ENCODE measurements at regions not wholly inside any gene's neighbourhood (a gene's known extent, or its start where the extent isn't known, plus 50 kb on each side); places are given as distances from the start of the nearest gene placed in this dataset.

DNA sequence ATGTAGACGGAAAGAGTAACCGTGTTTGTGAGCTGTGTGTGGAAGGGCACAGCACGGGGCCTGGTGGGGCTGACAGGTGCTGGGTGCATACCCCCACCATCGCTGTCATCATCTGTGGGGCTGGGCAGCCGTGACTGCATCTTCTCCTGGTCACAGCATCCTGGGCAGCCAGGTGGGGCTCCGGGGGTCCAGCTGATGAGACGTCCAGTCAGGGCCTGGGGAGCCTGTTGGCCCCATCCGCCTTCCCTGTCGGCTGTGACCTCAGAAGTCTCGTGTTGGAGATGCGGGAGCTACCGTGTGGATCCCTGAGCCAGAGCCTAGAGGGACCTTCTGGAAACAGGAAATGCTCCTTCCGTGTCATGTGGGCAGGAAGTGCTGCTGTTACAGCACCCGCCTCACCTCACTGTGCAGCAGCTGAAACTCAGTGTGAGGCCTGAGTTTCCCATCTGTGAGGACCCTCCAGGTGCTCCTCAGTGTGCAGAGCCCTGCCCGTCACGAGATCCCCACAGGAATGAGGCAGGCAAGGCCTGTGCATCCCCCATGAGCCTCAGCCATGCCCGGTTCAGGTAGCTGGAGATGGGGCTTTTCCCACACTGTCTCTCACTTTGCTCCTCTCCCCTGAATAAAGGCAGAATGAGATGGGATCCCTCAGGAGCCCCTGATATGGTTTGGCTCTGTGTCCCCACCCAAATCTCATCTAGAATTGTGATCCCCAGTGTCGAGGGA lies 108.7 kb downstream of the ERMARD start:
- TF ChIP-seq YY1 (IDR thresholded peaks at IDR 0.05; ENCODE audit: low read depth) (no peak), POLR2AphosphoS5 (IDR thresholded peaks at IDR 0.05; ENCODE audit: low read depth, low read length) (no peak), RXRA (IDR thresholded peaks at IDR 0.05; ENCODE audit: borderline replicate concordance, low read depth) (no peak), RAD21 (IDR thresholded peaks at IDR 0.05; ENCODE audit: low read length) (no peak), TCF12 (IDR thresholded peaks at IDR 0.05) (no peak), RCOR1 (IDR thresholded peaks at IDR 0.05; ENCODE audit: low read length) (no peak), JUND (IDR thresholded peaks at IDR 0.05) (no peak), EP300 (IDR thresholded peaks at IDR 0.05; ENCODE audit: borderline replicate concordance in 1 of 2, low read depth in 1 of 2, low read length in 1 of 2) (no peak), FOSL2 (IDR thresholded peaks at IDR 0.05; ENCODE audit: borderline replicate concordance, low read depth) (no peak), GABPA (IDR thresholded peaks at IDR 0.05; ENCODE audit: low read depth) (no peak), RFX5 (IDR thresholded peaks at IDR 0.05; ENCODE audit: low read length) (no peak)
- TF ChIP-seq, protein P1, sequence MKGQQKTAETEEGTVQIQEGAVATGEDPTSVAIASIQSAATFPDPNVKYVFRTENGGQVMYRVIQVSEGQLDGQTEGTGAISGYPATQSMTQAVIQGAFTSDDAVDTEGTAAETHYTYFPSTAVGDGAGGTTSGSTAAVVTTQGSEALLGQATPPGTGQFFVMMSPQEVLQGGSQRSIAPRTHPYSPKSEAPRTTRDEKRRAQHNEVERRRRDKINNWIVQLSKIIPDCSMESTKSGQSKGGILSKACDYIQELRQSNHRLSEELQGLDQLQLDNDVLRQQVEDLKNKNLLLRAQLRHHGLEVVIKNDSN (IDR thresholded peaks at IDR 0.05; ENCODE audit: borderline replicate concordance, low read depth): no peak
- TF ChIP-seq, protein P2, sequence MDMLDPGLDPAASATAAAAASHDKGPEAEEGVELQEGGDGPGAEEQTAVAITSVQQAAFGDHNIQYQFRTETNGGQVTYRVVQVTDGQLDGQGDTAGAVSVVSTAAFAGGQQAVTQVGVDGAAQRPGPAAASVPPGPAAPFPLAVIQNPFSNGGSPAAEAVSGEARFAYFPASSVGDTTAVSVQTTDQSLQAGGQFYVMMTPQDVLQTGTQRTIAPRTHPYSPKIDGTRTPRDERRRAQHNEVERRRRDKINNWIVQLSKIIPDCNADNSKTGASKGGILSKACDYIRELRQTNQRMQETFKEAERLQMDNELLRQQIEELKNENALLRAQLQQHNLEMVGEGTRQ (IDR thresholded peaks at IDR 0.05; ENCODE audit: borderline replicate concordance, low read depth, low read length): no peak
- TF ChIP-seq, protein P3, sequence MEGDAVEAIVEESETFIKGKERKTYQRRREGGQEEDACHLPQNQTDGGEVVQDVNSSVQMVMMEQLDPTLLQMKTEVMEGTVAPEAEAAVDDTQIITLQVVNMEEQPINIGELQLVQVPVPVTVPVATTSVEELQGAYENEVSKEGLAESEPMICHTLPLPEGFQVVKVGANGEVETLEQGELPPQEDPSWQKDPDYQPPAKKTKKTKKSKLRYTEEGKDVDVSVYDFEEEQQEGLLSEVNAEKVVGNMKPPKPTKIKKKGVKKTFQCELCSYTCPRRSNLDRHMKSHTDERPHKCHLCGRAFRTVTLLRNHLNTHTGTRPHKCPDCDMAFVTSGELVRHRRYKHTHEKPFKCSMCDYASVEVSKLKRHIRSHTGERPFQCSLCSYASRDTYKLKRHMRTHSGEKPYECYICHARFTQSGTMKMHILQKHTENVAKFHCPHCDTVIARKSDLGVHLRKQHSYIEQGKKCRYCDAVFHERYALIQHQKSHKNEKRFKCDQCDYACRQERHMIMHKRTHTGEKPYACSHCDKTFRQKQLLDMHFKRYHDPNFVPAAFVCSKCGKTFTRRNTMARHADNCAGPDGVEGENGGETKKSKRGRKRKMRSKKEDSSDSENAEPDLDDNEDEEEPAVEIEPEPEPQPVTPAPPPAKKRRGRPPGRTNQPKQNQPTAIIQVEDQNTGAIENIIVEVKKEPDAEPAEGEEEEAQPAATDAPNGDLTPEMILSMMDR (IDR thresholded peaks at IDR 0.05): no peak
- no peaks in the 10 kb centered on the region; a peak in 1 of 4 replicates for H3K4me1 ChIP-seq (ENCODE audit: control insufficient read depth in 1 of 2, insufficient read depth in 2 of 2, low read depth in 1 of 2, low read length in 1 of 2)
- H3K4me2 ChIP-seq: no peak overlapping the region
- no peaks in the 10 kb centered on the region for H3K79me2 ChIP-seq (ENCODE audit: insufficient read depth)
- H3K9me2 ChIP-seq: no peaks in the 10 kb centered on the region
- H2AFZ ChIP-seq (ENCODE audit: low read depth): no peak overlapping the region
- H4K20me1 ChIP-seq (ENCODE audit: insufficient read depth): no peaks in the 10 kb centered on the region
- H3K27me3 ChIP-seq (ENCODE audit: insufficient read depth): no peaks in the 10 kb centered on the region
- ChIA-PET CTCF (interaction anchor here (1.0 to 2.6 kb wide), 3 partner anchors 9 to 29 kb away, joined by 3 to 9 read pairs (median 5); no protein-coding TSS in a partner anchor), POLR2A (no interaction called here)
- no peak overlapping the region for H3K9ac ChIP-seq
- DNase-seq: peak; percentile 19
- H3K4me3 ChIP-seq (ENCODE audit: low read depth in 2 of 2, low read length in 1 of 2): no peak overlapping the region
- H3K9me3 ChIP-seq: no peaks in the 10 kb centered on the region
- WGBS (ENCODE audit: low lambda C conversion rate): 42% methylated on average over 13 of the region's 18 CpGs
- H3F3A ChIP-seq (replicated peaks; ENCODE audit: insufficient read depth): no peaks in the 10 kb centered on the region
- H3K27ac ChIP-seq (ENCODE audit: low read depth in 2 of 2, low read length in 1 of 2): no peak overlapping the region
- H3K36me3 ChIP-seq (replicated peaks in 1 of 2; ENCODE audit: control insufficient read depth in 1 of 2, insufficient read depth in 2 of 2, low read length in 1 of 2): no peaks in the 10 kb centered on the region

Data from SK-N-SH (cell line).